ENCODE measurements at regions not wholly inside any gene's neighbourhood (a gene's known extent, or its start where the extent isn't known, plus 50 kb on each side); places are given as distances from the start of the nearest gene placed in this dataset.
"Not testable (repeated sequence)": the region's sequence is repeated elsewhere in the genome, so short reads cannot be mapped to it uniquely, and the experiment has no call there.

DNA sequence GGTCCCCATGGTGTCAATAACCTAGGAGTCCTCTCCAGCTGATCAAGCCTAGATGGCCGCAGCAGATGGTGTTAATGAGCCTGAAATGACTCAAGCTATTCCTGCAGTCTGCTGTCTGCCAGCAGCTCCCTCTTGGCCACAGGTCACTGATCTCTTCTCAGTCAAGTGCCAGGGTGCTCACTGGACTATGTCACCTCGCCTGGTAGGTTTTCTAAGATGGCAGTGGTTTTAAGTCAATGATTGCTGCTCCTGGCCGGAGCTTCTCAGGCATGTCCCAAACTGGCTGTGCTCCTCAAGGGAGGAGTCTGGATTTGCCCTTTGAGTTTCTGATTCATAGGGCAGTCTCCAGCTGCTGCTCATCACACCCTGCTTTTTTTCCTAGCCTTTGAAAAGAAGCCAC lies 58.6 kb upstream of the SHISA6 start:
- DNase-seq: no peak

DNA sequence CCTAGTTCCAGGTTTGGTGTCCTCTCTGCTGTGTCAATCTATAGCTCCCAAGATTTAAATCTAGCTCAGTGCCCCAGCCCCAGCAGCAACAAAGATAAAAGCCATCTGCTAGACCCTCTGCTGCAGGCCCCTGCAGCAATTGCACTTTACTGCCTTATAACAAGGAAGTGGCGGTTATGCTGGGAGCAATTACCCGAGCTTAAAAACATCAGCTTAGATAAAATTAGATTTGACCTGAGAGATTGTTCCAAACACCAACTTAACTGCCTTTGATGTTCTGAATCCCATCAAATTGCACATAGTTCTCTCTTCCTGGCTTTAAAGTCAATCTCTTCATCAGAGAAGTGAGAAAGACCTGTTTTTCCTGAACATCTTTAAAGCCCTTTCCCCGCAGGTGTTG lies 62.4 kb upstream of the SHISA6 start:
- DNase-seq: no peak

DNA sequence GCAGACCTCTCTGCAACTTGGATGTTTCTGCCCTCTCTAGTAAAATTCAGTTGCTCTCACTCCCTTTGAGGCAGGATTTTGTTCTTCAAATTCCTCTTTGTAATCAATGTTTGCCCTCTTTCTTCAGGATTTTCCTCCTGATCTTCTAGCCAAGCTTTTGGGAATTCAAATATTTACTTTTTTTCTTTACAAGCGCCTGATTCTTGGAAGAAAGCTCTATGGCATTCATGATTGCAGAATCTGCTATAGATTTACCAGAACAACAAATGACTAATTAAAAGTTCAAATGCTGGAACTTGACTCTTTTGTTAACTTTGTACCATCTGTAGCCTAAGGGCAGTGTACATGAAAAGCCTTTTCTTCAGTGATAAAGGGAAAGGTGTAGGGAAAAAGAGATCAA lies 63.7 kb upstream of the SHISA6 start:
- no peak for DNase-seq

DNA sequence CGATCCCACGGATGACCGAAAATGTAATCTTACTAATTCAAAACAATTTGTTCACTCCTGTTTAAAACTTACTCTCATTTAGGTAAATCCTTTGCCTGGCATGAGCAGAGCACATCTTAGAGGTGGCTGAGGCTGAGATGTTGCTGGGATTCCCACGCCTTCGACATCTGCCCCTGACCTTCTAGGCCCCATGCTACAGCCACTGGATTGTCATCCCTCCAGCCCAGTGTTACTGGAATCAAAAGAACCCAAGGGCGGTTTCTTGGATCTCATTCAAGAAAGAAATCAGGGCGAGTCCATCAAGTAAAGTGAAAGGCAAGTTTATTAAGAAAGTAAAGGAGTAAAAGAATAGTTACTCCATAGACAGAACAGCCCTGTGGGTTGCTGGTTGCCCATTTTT lies 64.5 kb upstream of the SHISA6 start:
- DNase-seq: no peak

DNA sequence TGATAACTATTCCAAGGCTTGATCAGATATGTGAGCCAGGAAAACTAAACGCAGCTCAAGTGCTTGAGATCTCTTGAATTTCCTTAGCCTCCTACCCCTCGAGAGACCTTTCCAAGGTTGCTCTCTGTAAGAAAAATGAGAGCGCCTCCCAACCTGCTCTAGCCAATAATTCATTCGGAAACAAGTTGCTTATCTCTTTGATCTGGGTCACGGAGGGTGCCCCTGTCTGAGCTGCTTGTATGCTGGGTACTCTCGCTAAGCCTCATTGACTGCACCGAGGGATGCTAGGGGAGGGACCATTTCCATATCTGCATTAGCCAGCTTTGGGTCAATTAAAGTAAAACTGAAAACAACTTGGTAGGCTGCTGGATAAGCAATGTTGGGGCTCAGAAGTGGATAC lies 70.1 kb upstream of the SHISA6 start:
- no peak for DNase-seq

DNA sequence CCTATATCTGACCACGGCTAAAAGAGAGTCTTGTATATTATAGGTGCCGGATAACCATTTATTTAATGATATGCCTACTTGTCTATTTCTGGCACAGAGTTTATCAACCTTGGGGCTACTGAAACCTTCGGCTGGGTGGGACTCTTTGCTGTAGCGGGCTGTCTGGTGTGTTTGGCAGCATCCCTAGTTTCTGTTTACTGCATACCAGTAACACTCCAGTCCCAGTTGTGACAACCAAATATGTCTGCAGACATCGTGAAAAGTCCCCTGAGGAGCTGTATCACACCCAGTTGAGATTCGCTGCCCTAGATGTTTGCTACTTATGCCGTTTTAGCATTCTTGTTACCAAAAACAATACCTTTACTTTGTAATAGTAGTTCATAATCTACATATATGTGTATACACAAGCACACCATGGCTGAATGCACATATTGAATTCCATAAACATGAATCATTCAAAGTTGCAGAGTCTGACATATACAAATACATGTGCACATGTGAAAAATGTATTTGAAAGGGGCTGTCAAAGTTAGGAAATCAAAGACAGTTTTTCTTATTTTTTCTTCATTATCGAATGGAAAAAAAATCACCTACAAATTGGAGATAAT lies 89.1 kb upstream of the SHISA6 start:
- no peak for DNase-seq

DNA sequence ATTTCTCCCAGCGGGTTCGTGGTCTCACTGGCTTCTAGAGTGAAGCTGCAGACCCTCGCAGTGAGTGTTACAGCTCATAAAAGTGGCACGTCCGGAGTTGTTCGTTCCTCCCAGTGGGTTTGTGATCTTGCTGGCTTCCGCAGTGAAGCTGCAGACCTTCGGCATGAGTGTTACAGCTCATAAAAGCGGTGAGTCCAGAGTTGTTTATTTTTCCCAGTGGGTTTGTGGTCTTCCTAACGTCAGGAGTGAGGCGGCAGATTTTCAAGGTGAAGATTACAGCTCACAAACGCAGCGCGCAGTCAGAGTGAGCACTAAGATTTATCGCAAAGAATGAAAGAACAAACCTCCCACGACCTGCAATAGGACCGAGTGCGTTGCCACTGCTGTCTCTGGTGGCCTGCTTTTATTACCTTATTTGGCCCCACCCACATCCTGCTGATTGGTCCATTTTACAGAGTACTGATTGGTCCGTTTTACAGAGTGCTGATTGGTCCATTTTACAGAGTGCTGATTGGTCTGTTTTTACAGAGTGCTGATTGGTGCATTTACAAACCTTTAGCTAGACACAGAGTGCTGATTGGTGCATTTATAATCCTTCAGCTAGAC lies 90.0 kb upstream of the SHISA6 start:
- not testable (repeated sequence) for DNase-seq

DNA sequence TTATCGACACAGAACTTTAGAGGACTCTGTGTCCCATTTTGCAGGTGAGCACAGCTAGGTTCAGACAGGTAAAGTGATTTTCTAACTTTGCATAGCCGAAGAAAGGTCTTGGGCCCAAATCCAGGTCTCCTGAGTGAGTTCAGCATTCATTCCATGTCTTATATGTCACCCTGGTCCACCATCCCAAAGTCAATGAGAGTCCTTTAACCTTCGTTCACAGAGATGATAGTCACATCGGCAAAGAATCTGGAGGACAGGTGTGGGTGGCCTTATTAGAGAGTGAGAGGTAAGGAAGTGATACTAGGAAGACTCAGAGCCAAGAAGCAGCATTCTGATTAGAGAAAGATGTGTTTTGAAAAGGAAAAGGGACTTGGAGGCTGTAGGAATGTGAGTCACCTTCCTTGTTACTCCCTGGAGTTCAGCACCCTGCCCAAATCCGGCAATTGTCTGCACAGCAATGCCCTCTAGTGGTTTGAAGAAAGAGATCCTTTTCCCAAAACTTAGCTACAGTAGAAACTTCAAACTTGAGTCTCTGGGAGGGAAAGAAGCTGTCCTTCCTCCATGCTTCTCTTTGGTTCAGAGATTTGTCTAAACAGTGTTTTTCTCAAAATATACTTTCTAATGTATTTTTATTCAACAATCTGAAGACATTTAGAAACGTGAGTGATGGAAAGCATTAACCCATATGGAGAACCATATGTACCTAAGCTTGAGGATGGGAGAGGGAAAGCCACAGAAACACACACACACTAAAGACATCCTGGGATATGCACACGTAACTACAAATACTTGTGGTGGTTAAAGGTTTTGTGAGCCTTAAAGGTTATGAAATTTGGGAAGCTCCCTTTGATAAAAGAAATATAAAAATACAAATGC lies 96.4 kb upstream of the SHISA6 start:
- DNase-seq: peak; percentile 13

DNA sequence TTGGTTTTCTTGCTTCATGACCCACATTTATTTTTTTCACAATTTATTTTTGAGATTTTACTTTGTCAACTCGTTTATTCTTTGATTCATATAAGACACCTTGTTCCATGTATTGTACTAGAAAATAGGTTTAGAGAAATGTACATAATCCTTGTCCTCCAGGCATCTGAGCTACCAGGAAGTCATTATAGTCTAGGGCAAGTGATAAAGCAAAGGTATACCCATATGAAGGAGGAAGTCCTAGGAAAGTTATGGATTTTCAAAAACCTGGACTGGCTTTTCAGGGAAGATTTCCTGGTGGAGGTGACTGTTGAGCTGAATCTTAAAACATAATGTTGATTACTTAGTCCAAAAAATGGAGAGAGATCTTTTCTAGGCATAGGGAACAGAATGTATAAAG lies 98.8 kb upstream of the SHISA6 start:
- no peak for DNase-seq

DNA sequence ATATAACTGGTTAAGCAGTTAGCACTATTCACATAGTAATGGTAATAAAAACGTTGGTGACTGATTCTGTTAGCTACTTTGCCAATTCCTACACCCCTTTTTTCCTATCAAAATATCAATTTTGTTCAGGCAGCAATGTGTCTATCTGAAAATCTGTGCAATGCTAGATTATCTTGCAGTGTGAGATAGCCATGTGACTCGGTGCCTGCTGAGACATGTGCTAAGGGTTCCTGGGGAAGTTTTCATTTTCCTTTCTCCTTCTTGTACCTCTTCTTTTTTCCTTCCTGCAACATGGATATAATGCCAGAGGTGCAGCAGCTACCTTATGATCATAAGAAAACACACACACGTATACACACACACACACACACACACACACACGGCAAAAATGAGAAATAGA lies 100.5 kb upstream of the SHISA6 start:
- no peak for DNase-seq

DNA sequence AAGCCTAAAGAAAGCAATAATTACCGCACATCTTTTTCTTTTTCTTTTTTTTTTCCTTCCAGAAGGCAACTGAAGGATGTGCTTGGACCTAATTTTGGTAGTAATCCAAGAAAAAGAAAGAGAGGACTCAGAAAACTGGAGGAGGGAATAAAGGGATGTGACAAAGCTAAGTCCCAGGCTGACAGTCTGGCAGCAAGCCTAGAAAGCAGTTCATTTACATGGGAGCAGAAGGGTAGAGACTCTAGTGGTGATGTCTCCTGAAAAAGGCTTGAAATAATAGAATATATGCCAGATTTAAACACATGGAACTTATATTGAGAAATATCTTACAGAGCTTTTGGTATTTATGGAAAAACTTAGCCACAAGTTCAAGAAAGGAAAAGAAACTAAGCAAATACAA lies 101.0 kb upstream of the SHISA6 start:
- no peak for DNase-seq

DNA sequence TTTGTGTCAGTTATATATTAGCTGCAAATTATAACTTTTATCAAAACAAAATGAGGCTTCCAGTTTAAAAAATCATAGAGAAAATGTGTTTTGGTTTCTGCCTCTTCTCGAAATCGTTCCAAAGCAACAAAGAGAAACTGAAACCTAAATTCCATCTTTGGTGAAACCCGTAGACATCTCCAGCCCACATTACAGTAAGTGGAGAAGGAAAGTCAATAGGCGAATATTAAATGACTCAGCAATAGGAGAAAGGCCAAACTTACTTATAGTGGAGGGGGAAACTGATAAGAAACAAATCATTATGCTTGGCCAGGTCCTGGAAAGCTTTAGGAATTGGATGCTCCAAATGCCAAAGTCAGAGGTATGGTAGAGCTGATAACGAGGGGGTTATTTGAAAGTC lies 103.0 kb upstream of the SHISA6 start:
- DNase-seq: no peak

DNA sequence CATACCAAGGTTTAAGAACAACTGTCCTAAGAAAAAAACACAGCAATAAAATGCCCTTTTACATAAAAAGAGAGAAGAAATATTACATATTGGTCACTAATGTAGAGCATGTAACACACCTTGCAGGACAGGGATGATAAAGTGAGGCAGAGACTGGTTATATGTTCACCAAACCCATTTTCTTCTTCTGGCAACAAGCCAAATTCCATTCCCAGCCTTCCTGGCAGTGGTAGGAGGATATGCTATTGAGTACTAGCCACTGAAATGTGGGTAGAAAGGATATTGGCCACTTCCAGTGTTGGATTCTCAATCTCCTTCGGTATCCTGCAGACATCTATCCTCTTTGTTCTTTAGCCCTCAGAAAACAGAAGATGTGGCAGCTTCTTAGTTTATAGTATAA lies 105.2 kb upstream of the SHISA6 start:
- no peak for DNase-seq

DNA sequence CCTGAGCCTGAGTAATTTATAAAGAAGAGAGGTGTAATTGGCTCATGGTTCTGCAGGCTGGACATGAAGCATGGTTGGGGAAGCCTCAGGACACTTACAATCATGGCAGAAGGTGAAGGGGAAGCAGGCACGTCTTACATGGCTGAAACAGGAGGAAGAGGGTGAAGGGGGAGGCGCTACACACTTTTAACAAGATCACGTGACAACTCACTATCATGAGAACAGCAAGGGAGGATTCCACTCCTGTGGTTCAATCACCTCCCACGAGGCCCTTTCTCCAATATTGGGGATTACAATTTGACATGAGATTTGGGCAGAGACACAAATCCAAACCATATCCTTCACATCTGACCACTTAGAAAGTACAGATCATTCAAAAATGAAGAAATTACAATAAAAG lies 110.6 kb upstream of the SHISA6 start:
- no peak for DNase-seq

DNA sequence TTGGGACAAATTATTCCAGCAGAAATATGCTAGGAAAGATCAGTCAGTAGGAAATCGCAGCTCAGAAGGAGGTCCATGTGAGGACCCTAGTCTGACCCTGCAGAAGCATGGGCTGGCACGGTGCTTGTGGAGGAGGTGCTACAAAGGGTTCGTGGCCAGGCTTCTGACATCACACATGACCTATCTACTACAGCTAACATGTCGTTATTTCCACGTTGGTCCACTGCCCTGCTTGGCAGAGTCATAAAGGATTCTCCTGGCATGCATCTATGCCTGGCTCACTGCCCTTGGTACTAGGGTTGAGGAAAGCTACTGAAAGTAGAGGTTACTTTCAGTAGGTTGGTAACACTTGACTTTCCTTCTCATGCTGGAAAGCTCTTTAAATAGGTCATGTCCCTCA lies 118.1 kb upstream of the SHISA6 start:
- DNase-seq: no peak

DNA sequence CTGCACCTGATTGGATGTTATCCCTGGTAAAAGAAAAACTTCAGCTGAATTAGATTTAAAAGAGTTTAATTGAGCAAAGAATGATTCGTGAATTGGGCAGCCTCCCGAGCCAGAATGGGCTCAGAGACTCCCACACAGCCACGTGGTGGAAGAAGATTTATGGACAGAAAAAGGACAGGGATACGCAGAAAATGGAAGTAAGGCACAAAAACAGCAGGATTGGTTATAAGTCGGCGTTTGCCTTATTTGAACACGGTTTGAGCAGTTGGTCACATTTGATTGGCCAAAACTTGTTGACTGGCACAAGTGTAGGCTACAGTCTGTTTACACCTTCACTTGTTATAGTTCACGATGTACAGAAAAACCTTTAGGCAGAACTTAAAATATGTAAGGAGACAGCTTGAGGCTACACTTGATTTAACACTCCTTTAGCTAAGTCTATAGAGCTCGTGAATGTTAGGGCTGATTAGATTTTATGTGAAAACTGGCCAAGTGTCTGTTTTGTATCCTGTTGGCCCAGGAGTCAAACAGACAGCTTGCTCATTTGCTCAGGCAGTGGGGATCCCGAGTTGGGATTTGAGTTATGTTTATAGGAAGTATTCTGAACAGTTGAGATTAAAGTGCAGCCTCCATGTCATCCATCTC lies 119.5 kb upstream of the SHISA6 start:
- DNase-seq: no peak

DNA sequence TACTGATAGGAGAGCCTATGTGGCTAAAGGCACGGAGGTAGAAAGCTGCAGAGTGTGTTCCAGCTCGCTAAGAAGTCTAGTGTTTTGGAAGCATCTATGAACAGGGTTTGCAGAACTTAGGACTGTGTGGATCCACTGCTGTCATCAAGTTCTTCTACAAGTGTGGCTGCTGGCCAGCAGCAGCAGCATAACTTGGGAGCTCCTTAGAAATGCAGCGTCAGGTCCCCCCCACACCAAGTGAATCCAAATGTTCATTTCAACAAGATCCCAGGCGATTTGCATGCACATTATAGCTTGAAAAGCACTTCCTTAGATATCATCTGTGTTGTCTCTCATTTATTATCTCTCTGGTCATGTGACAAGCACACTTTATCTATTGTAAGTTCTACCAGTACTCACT lies 131.9 kb upstream of the SHISA6 start:
- no peak for DNase-seq

DNA sequence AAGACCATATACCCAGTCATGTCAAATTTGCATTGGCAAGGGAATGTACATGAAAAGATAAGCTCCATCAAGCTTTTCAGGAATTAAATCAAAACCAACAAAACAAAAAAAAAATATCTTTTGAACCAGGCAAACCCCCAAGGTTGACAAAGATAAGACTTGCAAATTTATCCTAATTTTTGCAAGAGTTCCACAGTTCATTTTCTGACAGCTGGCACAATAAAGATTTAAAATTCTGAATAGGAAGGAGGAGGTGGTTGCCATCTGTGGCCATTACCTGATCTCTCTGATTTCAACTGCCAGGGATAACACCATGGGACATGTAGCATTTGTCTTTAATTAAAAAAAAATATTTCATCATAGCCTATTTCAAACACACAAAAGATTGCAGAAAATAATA lies 135.9 kb upstream of the SHISA6 start:
- DNase-seq: no peak

DNA sequence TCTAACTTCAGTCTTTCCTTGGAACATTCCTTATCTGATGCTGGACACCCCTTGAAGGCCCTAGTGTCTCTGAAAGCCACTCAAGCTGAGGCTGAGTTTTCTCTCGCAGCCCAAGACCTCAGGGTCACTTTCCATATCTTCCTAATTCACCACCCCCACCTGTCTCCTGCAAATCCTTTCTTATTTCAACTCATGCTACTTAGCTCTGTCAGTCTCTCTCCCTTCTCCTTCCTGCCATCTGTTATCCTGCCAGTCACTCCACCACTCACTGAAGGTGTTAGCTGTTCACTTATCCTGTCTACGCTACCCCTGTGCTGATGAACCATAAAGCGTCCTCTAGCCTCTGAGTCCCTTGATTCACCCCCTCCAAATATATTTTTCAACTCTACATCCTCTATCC lies 143.9 kb upstream of the SHISA6 start:
- DNase-seq: no peak

DNA sequence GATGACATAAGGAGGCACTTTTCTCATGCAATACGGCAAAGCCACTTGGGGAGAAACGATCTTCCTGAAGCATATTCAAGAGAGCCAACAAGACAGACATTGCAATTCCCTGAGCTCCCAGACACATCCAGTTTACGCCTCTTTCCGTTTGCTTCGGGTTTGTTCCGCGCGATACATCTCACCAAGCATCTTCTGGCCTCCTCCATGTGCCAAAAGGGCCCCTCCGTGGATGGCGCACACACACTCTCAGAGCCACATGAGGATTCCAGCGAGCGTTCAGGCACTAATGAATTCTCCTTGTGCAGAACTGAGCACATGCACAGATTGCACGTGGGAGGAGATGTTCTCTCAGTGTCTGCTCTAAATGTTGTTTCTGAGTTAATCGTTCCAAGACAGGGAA lies 146.7 kb upstream of the SHISA6 start:
- no peak for DNase-seq

DNA sequence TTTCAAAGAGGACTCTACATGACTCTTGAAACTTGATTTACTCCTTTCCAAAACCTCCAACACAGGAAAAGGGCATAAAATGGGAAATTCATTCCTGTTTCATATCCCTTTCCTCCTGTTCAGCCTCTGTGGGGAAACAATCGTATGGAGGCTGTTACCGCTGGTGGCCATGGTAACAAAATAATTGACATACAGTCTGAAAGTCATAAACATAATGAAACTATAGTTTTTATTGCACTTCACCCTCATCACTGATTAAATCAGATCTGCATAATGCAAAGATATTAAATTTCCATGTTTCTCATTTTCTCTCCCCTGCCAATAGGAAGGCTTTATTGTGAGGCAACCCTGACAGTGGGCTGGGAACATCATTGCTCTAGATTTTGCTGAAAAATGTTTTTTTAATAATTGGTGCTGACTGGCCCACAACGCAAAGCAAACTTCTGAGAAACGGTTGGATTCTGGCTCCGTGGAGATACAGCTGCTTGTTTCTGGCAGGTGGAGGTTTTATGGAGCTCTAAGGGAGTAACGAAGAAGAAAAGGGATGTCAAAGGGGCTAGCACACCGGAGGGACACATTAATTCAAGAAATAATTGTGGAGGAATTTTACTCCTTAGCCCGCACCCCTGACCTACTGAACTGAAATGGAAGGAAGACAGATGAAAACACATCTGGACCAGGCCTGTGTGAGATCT lies 154.2 kb upstream of the SHISA6 start:
- DNase-seq: no peak

DNA sequence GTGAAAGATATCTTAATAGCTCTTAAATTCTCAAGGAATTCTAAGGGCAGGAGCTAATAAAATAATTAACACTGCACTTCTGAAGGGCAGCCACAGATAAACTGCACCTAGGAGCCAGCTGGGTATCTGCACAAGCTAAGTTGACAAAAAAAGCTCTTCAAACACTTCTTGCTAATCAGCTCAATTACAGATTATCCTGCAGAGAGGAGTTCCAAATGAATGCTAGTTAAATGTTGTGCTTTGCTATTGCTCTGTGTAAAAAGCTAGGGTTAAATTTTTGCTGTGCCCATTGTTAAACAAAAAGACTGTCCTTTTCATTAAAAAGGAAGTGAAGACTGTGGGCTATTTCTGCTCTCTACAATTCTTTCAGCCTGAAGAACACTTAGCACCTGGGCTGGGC lies 158.5 kb upstream of the SHISA6 start:
- DNase-seq: no peak

DNA sequence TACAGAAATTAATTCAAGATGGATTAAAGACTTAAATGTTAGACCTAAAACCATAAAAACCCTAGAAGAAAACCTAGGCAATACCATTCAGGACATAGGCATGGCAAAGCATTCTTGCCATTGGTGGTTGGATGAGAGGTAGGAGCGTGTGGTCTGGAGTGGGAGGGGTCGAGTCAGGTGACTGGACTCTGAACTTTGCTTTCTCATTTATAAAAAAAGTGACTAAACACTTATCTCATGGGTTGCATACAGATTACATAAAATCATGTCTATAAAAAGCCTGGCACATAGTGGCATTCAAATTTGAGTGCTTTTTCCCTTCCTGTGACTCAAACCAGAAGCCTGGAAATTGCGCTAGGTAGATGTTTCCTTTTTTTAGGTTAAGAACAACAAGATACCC lies 159.7 kb upstream of the SHISA6 start:
- DNase-seq: no peak
